ENCODE measurements at regions not wholly inside any gene's neighbourhood (a gene's known extent, or its start where the extent isn't known, plus 50 kb on each side); places are given as distances from the start of the nearest gene placed in this dataset.

- ATAC-seq, result no peak
- ChIA-PET CTCF (interaction anchor here (0.6 kb wide), 1 partner anchor 13 kb away, joined by 6 read pairs; no protein-coding TSS in a partner anchor), POLR2A (no interaction called here)
- H3K27me3 ChIP-seq (ENCODE audit: control insufficient read depth, insufficient read depth, low read length), result no peaks in the 10 kb centered on the region
- no peak for DNase-seq (ENCODE audit: low read depth, low spot score)
- no peaks in the 10 kb centered on the region for H3K4me1 ChIP-seq (ENCODE audit: control insufficient read depth, insufficient read depth, low read length)
- no peaks in the 10 kb centered on the region for H3K9me3 ChIP-seq (ENCODE audit: control insufficient read depth, insufficient read depth, low read depth, low read length)
- no peak overlapping the region for H3K4me3 ChIP-seq (ENCODE audit: low read depth in 2 of 2, low read length in 2 of 2)
- no TSS peak for BruUV-seq (replicated peaks)
- in situ Hi-C loops (cut with HindIII; ENCODE audit: low pct_unique_long_range_greater_than_20kb, low sequenced_read_pairs) (no loop called here), intact Hi-C loops (cut with micrococcal nuclease; ENCODE audit: unreplicated experiment) (no loop called here)
- H3K27ac ChIP-seq (ENCODE audit: low read length), result no peak overlapping the region
- H3K36me3 ChIP-seq (ENCODE audit: control insufficient read depth, insufficient read depth, low read length), result no peaks in the 10 kb centered on the region
- TF ChIP-seq, protein P1, sequence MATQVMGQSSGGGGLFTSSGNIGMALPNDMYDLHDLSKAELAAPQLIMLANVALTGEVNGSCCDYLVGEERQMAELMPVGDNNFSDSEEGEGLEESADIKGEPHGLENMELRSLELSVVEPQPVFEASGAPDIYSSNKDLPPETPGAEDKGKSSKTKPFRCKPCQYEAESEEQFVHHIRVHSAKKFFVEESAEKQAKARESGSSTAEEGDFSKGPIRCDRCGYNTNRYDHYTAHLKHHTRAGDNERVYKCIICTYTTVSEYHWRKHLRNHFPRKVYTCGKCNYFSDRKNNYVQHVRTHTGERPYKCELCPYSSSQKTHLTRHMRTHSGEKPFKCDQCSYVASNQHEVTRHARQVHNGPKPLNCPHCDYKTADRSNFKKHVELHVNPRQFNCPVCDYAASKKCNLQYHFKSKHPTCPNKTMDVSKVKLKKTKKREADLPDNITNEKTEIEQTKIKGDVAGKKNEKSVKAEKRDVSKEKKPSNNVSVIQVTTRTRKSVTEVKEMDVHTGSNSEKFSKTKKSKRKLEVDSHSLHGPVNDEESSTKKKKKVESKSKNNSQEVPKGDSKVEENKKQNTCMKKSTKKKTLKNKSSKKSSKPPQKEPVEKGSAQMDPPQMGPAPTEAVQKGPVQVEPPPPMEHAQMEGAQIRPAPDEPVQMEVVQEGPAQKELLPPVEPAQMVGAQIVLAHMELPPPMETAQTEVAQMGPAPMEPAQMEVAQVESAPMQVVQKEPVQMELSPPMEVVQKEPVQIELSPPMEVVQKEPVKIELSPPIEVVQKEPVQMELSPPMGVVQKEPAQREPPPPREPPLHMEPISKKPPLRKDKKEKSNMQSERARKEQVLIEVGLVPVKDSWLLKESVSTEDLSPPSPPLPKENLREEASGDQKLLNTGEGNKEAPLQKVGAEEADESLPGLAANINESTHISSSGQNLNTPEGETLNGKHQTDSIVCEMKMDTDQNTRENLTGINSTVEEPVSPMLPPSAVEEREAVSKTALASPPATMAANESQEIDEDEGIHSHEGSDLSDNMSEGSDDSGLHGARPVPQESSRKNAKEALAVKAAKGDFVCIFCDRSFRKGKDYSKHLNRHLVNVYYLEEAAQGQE (IDR thresholded peaks at IDR 0.05; ENCODE audit: insufficient read depth in 1 of 2, low read depth in 2 of 2, low read length in 1 of 2), result no peak
- TF ChIP-seq TCF7L2 (IDR thresholded peaks at IDR 0.05; ENCODE audit: low read depth, low read length), result no peak
Measured at GRCh38 chr2:176473851-176474250, 204.6 kb downstream of the MTX2 start.

DNA sequence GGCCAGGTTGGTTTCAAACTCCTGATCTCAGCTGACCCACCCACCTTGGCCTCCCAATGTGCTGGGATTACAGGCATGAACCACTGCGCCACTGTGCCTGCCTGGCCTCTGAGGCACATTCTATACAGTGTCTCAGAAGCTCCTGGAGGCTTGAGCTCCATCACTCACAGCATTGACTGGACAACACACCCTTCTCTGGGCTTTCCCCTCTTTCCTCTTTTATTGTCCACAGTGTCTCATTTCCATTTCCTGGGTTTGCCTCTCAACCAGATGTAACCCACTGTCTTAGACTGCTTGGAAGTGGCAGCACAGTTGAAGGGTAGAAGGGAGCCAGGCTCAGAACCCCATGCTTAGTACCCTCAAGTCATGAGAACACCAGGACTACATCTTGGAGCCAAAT is 208.1 kb downstream of the MTX2 start:
- CTCF ChIA-PET, result no interaction called here
- Histone ChIP-seq H3K36me3 (ENCODE audit: control insufficient read depth, insufficient read depth, low read length) (no peaks in the 10 kb centered on the region), H3K27ac (ENCODE audit: low read length) (no peak overlapping the region), H3K4me3 (ENCODE audit: low read depth in 2 of 2, low read length in 2 of 2) (no peak overlapping the region), H3K4me1 (ENCODE audit: control insufficient read depth, insufficient read depth, low read length) (no peaks in the 10 kb centered on the region), H3K27me3 (ENCODE audit: control insufficient read depth, insufficient read depth, low read length) (no peaks in the 10 kb centered on the region), H3K9me3 (ENCODE audit: control insufficient read depth, insufficient read depth, low read depth, low read length) (no peaks in the 10 kb centered on the region)
- DNase-seq (ENCODE audit: low read depth, low spot score) (no peak), ATAC-seq (no peak)
- in situ Hi-C loops (cut with HindIII; ENCODE audit: low pct_unique_long_range_greater_than_20kb, low sequenced_read_pairs), result no loop called here
- intact Hi-C loops (cut with micrococcal nuclease; ENCODE audit: unreplicated experiment), result no loop called here
- no TSS peak for BruUV-seq (replicated peaks)
- POLR2A ChIA-PET, result no interaction called here
- TF ChIP-seq POLR2AphosphoS5 (IDR thresholded peaks at IDR 0.05; ENCODE audit: low read depth, low read length), result no peak
- TF ChIP-seq, protein P1 (IDR thresholded peaks at IDR 0.05; ENCODE audit: insufficient read depth in 1 of 2, low read depth in 2 of 2, low read length in 1 of 2), result no peak
- TF ChIP-seq, protein P2, sequence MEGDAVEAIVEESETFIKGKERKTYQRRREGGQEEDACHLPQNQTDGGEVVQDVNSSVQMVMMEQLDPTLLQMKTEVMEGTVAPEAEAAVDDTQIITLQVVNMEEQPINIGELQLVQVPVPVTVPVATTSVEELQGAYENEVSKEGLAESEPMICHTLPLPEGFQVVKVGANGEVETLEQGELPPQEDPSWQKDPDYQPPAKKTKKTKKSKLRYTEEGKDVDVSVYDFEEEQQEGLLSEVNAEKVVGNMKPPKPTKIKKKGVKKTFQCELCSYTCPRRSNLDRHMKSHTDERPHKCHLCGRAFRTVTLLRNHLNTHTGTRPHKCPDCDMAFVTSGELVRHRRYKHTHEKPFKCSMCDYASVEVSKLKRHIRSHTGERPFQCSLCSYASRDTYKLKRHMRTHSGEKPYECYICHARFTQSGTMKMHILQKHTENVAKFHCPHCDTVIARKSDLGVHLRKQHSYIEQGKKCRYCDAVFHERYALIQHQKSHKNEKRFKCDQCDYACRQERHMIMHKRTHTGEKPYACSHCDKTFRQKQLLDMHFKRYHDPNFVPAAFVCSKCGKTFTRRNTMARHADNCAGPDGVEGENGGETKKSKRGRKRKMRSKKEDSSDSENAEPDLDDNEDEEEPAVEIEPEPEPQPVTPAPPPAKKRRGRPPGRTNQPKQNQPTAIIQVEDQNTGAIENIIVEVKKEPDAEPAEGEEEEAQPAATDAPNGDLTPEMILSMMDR (IDR thresholded peaks at IDR 0.05), result no peak
- no peak for TF ChIP-seq TCF7L2 (IDR thresholded peaks at IDR 0.05; ENCODE audit: low read depth, low read length)
- TF ChIP-seq SIN3A (IDR thresholded peaks at IDR 0.05; ENCODE audit: borderline replicate concordance, insufficient read depth, low read depth, low read length), result no peak
